OCI-LY7 (cell line): ENCODE measurements at regions not wholly inside any gene's neighbourhood (a gene's known extent, or its start where the extent isn't known, plus 50 kb on each side); places are given as distances from the start of the nearest gene placed in this dataset.

Experiments used
- EZH2phosphoT487 ChIP-seq: fragments of 200-600 bp; sonication (generic); IDR thresholded peaks from 2 replicates; pipeline ENCODE4 v1.6.1; 2018; ENCODE audit warnings: low read depth, borderline replicate concordance, mild to moderate bottlenecking, mixed run types, antibody characterized with exemption, low read length, moderate library complexity, mixed read lengths
- TF ChIP-seq, protein P1 (sequence below): fragments of 200-600 bp; sonication (generic); conservative IDR thresholded peaks from 2 replicates; pipeline ENCODE4 v1.5.1; 2014; ENCODE audit warnings: mild to moderate bottlenecking, antibody characterized with exemption, low read length, moderate library complexity, mixed read lengths

DNA sequence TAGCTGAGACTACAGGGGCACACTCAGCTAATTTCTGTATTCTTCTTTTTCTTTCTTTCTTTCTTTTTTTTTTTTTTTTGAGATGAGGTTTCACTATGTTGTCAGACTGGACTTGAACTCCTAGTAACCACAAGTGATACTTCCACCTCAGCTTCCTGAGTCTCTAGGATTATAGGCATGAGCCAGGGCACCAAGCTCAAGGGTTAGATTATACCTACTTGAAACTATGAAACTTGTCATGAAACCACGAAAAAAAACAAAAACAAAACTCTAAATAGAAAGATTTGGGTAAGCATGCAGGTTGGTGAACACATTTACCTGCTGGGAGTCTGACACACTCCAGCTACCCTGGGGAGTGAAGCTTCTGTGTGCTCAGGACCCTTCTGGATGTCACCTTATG lies 2250.4 kb downstream of the MRPL39 start:
- TF ChIP-seq, protein P1, sequence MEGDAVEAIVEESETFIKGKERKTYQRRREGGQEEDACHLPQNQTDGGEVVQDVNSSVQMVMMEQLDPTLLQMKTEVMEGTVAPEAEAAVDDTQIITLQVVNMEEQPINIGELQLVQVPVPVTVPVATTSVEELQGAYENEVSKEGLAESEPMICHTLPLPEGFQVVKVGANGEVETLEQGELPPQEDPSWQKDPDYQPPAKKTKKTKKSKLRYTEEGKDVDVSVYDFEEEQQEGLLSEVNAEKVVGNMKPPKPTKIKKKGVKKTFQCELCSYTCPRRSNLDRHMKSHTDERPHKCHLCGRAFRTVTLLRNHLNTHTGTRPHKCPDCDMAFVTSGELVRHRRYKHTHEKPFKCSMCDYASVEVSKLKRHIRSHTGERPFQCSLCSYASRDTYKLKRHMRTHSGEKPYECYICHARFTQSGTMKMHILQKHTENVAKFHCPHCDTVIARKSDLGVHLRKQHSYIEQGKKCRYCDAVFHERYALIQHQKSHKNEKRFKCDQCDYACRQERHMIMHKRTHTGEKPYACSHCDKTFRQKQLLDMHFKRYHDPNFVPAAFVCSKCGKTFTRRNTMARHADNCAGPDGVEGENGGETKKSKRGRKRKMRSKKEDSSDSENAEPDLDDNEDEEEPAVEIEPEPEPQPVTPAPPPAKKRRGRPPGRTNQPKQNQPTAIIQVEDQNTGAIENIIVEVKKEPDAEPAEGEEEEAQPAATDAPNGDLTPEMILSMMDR, result no peak
- no peak for TF ChIP-seq EZH2phosphoT487
